ENCODE measurements at regions not wholly inside any gene's neighbourhood (a gene's known extent, or its start where the extent isn't known, plus 50 kb on each side); places are given as distances from the start of the nearest gene placed in this dataset.

DNA sequence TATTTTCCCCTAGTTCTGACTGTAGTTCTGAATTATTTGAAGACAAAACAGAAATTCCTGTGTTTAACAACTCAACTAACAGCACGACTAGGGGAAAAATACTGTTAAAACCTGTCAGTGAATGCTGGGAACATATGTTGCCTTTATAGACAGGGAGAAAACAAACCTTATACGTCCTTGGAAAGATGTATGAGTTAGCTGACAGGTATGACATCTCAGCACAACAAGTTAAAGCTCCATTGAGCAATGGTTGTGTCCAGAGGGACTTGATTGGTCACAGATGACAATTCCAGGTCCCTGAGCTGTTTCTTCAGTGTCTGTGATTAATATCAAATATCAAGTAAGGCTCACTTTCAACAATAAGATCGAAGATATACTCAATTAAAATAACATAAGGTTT lies 58.2 kb upstream of the DDIT4L start:
- H3K4me3 Mint-ChIP-seq = no peak overlapping the region
- no peaks in the 10 kb centered on the region for H3K36me3 ChIP-seq (replicated peaks in 1 of 2; ENCODE audit: control insufficient read depth in 1 of 2, insufficient read depth in 2 of 2, low read length in 2 of 2)
- no peak for TF ChIP-seq CTCF (IDR thresholded peaks at IDR 0.05)
- no peak overlapping the region for H3K4me3 ChIP-seq (replicated peaks in 1 of 3; ENCODE audit: low read depth in 2 of 3, low read length in 3 of 3)
- H3K9me3 ChIP-seq (replicated peaks in 1 of 2; ENCODE audit: control insufficient read depth in 1 of 2, insufficient read depth in 1 of 2, low read length in 2 of 2) = peaks cover 0 to 10% of the 10 kb centered on the region in 2 donors
- WGBS (ENCODE audit: insufficient coverage) = 33% methylated on average over 1 of the region's 3 CpGs
- no peaks in the 10 kb centered on the region for H3K4me1 ChIP-seq (ENCODE audit: control insufficient read depth in 1 of 2, insufficient read depth in 2 of 2, low read length in 2 of 2)
- H4K20me1 ChIP-seq (ENCODE audit: insufficient read depth, low read length) = no peaks in the 10 kb centered on the region
- peaks cover 0 to 8% (median 3%) of the 10 kb centered on the region in 7 donors for H3K9me3 Mint-ChIP-seq
- no peak overlapping the region for H2AFZ ChIP-seq (ENCODE audit: insufficient read depth, low read depth, low read length, poor library complexity, severe bottlenecking)
- H3K27ac ChIP-seq (ENCODE audit: low read depth in 1 of 2, low read length in 2 of 2) = no peak overlapping the region
- no peak overlapping the region for H3K27ac Mint-ChIP-seq
- peaks cover 0 to 1% (median 0%) of the 10 kb centered on the region in 3 donors for H3K27me3 Mint-ChIP-seq (ENCODE audit: low read depth in 3 of 3)
- H3K27me3 ChIP-seq (ENCODE audit: control insufficient read depth in 2 of 2, insufficient read depth in 2 of 2, low read length in 2 of 2) = no peaks in the 10 kb centered on the region
- H3K36me3 Mint-ChIP-seq = no peaks in the 10 kb centered on the region
- H3K4me2 ChIP-seq (replicated peaks; ENCODE audit: extremely low read depth, low read length, poor library complexity, severe bottlenecking) = no peak overlapping the region
- H3K9ac ChIP-seq (ENCODE audit: insufficient read depth, low read length, poor library complexity, severe bottlenecking) = no peak overlapping the region
- no peak for DNase-seq
- no peaks in the 10 kb centered on the region for H3K79me2 ChIP-seq (ENCODE audit: insufficient read depth, low read length)
- no peaks in the 10 kb centered on the region for H3K4me1 Mint-ChIP-seq
- intact Hi-C loops (cut with micrococcal nuclease) = no loop called here

DNA sequence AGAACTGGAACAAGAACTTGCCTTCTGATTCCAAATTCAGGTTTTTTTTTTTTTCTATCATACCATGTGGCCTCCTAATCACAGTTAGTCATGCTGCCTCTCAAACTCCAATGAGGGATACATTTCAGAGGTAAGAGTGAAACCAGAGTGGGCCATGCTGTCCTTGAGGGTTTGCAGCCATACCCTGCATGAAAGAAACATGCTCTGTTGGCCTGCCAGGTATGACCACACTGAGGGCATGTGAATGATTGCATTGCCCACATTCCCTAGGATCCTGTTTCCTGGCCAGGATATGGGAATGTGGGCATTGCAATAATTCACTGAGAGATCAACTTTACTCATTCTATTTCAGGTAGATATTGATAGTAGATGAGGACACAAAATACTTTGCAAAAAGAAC lies 56.4 kb upstream of the DDIT4L start:
- no peaks in the 10 kb centered on the region for H3K4me1 Mint-ChIP-seq
- no peak for TF ChIP-seq CTCF (IDR thresholded peaks at IDR 0.05)
- no peak overlapping the region for H3K4me3 Mint-ChIP-seq
- Histone ChIP-seq H3K36me3 (replicated peaks in 1 of 2; ENCODE audit: control insufficient read depth in 1 of 2, insufficient read depth in 2 of 2, low read length in 2 of 2) (no peaks in the 10 kb centered on the region), H3K4me1 (ENCODE audit: control insufficient read depth in 1 of 2, insufficient read depth in 2 of 2, low read length in 2 of 2) (no peaks in the 10 kb centered on the region), H3K79me2 (ENCODE audit: insufficient read depth, low read length) (no peaks in the 10 kb centered on the region), H3K27me3 (ENCODE audit: control insufficient read depth in 2 of 2, insufficient read depth in 2 of 2, low read length in 2 of 2) (no peaks in the 10 kb centered on the region), H3K9ac (ENCODE audit: insufficient read depth, low read length, poor library complexity, severe bottlenecking) (no peak overlapping the region), H3K4me3 (replicated peaks in 1 of 3; ENCODE audit: low read depth in 2 of 3, low read length in 3 of 3) (no peak overlapping the region), H4K20me1 (ENCODE audit: insufficient read depth, low read length) (no peaks in the 10 kb centered on the region), H3K9me3 (replicated peaks in 1 of 2; ENCODE audit: control insufficient read depth in 1 of 2, insufficient read depth in 1 of 2, low read length in 2 of 2) (peaks cover 0 to 10% of the 10 kb centered on the region in 2 donors), H3K27ac (ENCODE audit: low read depth in 1 of 2, low read length in 2 of 2) (no peak overlapping the region), H3K4me2 (replicated peaks; ENCODE audit: extremely low read depth, low read length, poor library complexity, severe bottlenecking) (no peak overlapping the region), H2AFZ (ENCODE audit: insufficient read depth, low read depth, low read length, poor library complexity, severe bottlenecking) (no peak overlapping the region)
- peaks cover 0 to 11% (median 3%) of the 10 kb centered on the region in 7 donors for H3K9me3 Mint-ChIP-seq
- no peak overlapping the region for H3K27ac Mint-ChIP-seq
- intact Hi-C loops (cut with micrococcal nuclease) = no loop called here
- H3K27me3 Mint-ChIP-seq (ENCODE audit: low read depth in 3 of 3) = peaks cover 0 to 1% (median 0%) of the 10 kb centered on the region in 3 donors
- H3K36me3 Mint-ChIP-seq = no peaks in the 10 kb centered on the region
- no peak for DNase-seq

All from CD14-positive monocyte (primary cell).